ENCODE measurements at regions not wholly inside any gene's neighbourhood (a gene's known extent, or its start where the extent isn't known, plus 50 kb on each side); places are given as distances from the start of the nearest gene placed in this dataset.

DNA sequence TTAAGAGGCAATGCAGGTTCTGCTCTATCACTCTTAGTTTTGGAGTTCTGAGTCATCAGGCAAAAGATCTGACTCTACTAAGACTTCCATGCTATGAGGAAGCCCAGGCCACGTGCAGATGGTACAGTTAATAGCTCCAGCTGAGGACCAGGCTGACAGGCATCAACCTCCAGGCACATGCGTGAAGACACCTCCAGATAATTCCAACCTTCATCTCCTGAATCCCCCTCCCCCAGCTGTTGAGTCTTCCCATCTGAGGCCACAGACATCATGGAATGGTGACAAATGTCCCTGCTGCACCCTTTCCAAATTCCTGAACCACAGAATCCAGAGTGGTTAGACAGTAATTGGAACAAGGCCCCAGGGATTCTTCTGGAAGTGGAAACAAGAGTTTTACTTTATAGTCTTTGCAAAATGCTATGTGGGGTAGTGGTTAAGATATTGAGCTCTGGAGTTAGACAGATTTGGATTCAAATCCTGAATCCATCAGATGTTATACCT is 183.8 kb downstream of the KLF5 start:
- Histone ChIP-seq H3K36me3 (ENCODE audit: insufficient read depth) (no peaks in the 10 kb centered on the region), H4K20me1 (ENCODE audit: insufficient read depth) (no peaks in the 10 kb centered on the region), H2AFZ (ENCODE audit: low read depth) (no peak overlapping the region), H3K4me1 (ENCODE audit: low read depth, poor library complexity, severe bottlenecking) (no peaks in the 10 kb centered on the region), H3K27me3 (ENCODE audit: insufficient read depth, low read depth) (no peaks in the 10 kb centered on the region), H3K9ac (no peak overlapping the region), H3K27ac (no peak overlapping the region), H3K4me3 (IDR thresholded peaks at IDR 0.05; ENCODE audit: insufficient read depth, low read depth, low read length) (no peak overlapping the region), H3K4me2 (no peak overlapping the region), H3K79me2 (ENCODE audit: insufficient read depth, low read depth) (no peaks in the 10 kb centered on the region)
- TF ChIP-seq, protein P1, sequence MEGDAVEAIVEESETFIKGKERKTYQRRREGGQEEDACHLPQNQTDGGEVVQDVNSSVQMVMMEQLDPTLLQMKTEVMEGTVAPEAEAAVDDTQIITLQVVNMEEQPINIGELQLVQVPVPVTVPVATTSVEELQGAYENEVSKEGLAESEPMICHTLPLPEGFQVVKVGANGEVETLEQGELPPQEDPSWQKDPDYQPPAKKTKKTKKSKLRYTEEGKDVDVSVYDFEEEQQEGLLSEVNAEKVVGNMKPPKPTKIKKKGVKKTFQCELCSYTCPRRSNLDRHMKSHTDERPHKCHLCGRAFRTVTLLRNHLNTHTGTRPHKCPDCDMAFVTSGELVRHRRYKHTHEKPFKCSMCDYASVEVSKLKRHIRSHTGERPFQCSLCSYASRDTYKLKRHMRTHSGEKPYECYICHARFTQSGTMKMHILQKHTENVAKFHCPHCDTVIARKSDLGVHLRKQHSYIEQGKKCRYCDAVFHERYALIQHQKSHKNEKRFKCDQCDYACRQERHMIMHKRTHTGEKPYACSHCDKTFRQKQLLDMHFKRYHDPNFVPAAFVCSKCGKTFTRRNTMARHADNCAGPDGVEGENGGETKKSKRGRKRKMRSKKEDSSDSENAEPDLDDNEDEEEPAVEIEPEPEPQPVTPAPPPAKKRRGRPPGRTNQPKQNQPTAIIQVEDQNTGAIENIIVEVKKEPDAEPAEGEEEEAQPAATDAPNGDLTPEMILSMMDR (conservative IDR thresholded peaks at IDR 0.05; ENCODE audit: low read depth, low read length): no peak

DNA sequence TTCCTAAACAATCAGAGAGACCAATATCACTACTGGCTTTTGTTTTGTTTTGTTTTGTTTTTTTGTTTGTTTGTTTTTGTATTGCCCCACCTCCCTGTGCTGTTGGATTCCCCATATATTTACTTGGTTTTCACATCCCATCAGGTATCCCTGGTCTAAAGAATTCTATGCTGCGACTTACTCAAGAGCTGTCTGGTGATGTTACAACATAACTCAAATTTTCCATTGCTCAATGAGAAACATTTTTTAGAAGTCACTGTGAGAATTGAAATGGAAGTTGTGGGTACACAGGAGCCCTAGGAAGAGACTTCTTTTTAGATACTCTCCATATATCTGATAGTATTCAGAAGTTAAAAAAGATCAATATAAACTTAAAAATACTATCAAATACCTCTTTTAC is 181.4 kb downstream of the KLF5 start:
- Histone ChIP-seq H3K27ac (no peak overlapping the region), H3K4me3 (IDR thresholded peaks at IDR 0.05; ENCODE audit: insufficient read depth, low read depth, low read length) (no peak overlapping the region), H3K4me1 (ENCODE audit: low read depth, poor library complexity, severe bottlenecking) (no peaks in the 10 kb centered on the region), H3K4me2 (no peak overlapping the region), H3K79me2 (ENCODE audit: insufficient read depth, low read depth) (no peaks in the 10 kb centered on the region), H3K36me3 (ENCODE audit: insufficient read depth) (no peaks in the 10 kb centered on the region), H2AFZ (ENCODE audit: low read depth) (no peak overlapping the region), H3K9ac (no peak overlapping the region), H4K20me1 (ENCODE audit: insufficient read depth) (no peaks in the 10 kb centered on the region), H3K27me3 (ENCODE audit: insufficient read depth, low read depth) (no peaks in the 10 kb centered on the region)
- TF ChIP-seq, protein P1 (conservative IDR thresholded peaks at IDR 0.05; ENCODE audit: low read depth, low read length): no peak

DNA sequence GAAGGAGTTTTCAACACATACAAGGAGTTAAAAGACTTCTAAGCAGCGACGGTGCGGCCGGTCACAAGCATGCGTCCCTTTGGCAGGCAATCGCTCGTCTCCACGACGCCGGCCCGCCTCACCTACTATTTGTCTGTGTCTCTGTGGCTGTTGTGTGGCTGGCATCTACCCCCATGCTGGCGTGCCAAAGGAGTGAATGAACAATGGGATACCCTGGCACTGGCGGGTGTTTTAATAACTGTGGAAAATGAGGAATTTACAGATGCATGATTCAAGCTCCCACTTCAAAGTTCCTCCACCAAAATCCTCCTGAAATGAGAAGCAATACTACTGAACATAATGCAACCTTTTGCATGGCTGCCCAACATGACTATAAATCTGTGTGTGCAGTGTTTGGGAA is 176.6 kb downstream of the KLF5 start:
- Histone ChIP-seq H3K4me2 (no peak overlapping the region), H3K4me3 (IDR thresholded peaks at IDR 0.05; ENCODE audit: insufficient read depth, low read depth, low read length) (no peak overlapping the region), H3K79me2 (ENCODE audit: insufficient read depth, low read depth) (no peaks in the 10 kb centered on the region), H3K36me3 (ENCODE audit: insufficient read depth) (no peaks in the 10 kb centered on the region), H3K9ac (no peak overlapping the region), H3K4me1 (ENCODE audit: low read depth, poor library complexity, severe bottlenecking) (no peaks in the 10 kb centered on the region), H3K27ac (no peak overlapping the region), H4K20me1 (ENCODE audit: insufficient read depth) (no peaks in the 10 kb centered on the region), H3K27me3 (ENCODE audit: insufficient read depth, low read depth) (no peaks in the 10 kb centered on the region; the same call in 1 of the 2 replicates), H2AFZ (ENCODE audit: low read depth) (no peak overlapping the region)
- TF ChIP-seq, protein P1 (conservative IDR thresholded peaks at IDR 0.05; ENCODE audit: low read depth, low read length): no peak

DNA sequence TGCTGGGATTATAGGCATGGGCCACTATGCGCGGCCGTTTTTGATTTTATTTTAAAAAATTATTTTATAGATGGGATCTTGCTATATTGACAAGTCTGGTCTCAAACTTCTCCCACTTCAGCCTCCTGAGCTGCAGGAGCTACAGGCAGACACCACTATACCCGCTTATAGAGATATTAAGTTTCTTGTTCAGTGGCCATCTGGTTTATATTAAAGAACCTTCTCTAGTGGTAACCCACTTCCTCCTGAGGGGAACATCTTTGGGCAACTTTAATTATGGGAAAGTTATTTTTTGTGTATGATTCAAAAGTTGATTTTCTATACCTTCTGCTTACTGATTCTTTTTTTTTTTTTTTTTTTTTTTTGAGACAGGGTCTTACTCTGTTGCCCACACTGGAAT is 172.7 kb downstream of the KLF5 start:
- Histone ChIP-seq H3K4me3 (IDR thresholded peaks at IDR 0.05; ENCODE audit: insufficient read depth, low read depth, low read length) (no peak overlapping the region), H3K27me3 (ENCODE audit: insufficient read depth, low read depth) (peaks cover 6% of the 10 kb centered on the region; the same call in 1 of the 2 replicates), H4K20me1 (ENCODE audit: insufficient read depth) (no peaks in the 10 kb centered on the region), H3K27ac (no peak overlapping the region), H2AFZ (ENCODE audit: low read depth) (no peak overlapping the region), H3K4me1 (ENCODE audit: low read depth, poor library complexity, severe bottlenecking) (peaks cover 14% of the 10 kb centered on the region), H3K36me3 (ENCODE audit: insufficient read depth) (no peaks in the 10 kb centered on the region), H3K9ac (no peak overlapping the region), H3K4me2 (no peak overlapping the region), H3K79me2 (ENCODE audit: insufficient read depth, low read depth) (no peaks in the 10 kb centered on the region)
- TF ChIP-seq, protein P1 (conservative IDR thresholded peaks at IDR 0.05; ENCODE audit: low read depth, low read length): no peak
